ENCODE measurements at regions not wholly inside any gene's neighbourhood (a gene's known extent, or its start where the extent isn't known, plus 50 kb on each side); places are given as distances from the start of the nearest gene placed in this dataset.

DNA sequence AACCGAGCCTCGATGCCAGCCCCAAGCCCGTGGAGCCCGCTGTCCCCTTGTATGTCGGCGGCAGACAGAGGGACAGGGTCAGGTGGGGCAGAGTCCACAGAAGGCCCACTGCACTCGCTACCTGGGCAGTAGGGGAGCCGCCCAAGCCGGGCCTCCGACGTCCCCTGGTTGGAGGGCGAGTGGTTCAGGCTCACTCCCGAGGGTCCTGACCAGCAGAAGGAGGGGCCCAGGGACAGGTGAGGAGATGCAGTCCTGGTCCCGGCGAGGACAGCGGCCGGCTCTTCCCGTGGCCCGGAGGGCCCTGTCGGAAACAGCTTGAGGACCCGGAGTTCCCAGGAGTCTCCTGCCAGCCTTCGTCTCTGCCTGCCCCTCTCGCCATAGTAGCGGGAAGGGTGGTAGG lies 216.7 kb upstream of the SFSWAP start:
- peaks cover under 1% of the 10 kb centered on the region for H3K4me1 Mint-ChIP-seq (ENCODE audit: insufficient read depth, unreplicated experiment)
- peaks cover 31% of the 10 kb centered on the region for H3K27me3 Mint-ChIP-seq (ENCODE audit: insufficient read depth, unreplicated experiment)
- DNase-seq (ENCODE audit: unreplicated experiment) = no peak
- TF ChIP-seq, protein P1, sequence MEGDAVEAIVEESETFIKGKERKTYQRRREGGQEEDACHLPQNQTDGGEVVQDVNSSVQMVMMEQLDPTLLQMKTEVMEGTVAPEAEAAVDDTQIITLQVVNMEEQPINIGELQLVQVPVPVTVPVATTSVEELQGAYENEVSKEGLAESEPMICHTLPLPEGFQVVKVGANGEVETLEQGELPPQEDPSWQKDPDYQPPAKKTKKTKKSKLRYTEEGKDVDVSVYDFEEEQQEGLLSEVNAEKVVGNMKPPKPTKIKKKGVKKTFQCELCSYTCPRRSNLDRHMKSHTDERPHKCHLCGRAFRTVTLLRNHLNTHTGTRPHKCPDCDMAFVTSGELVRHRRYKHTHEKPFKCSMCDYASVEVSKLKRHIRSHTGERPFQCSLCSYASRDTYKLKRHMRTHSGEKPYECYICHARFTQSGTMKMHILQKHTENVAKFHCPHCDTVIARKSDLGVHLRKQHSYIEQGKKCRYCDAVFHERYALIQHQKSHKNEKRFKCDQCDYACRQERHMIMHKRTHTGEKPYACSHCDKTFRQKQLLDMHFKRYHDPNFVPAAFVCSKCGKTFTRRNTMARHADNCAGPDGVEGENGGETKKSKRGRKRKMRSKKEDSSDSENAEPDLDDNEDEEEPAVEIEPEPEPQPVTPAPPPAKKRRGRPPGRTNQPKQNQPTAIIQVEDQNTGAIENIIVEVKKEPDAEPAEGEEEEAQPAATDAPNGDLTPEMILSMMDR (IDR thresholded peaks at IDR 0.05; ENCODE audit: unreplicated experiment) = no peak
- intact Hi-C loops (cut with micrococcal nuclease) = no loop called here
- BruUV-seq (replicated peaks) = no TSS peak
- no peaks in the 10 kb centered on the region for H3K36me3 Mint-ChIP-seq (ENCODE audit: insufficient read depth, unreplicated experiment)
- ChIA-PET CTCF (interaction anchor here (0.8 kb wide), 1 partner anchor 395 kb away, joined by 3 read pairs; no protein-coding TSS in a partner anchor), POLR2A (no interaction called here)
- H3K9me3 Mint-ChIP-seq (ENCODE audit: unreplicated experiment) = no peaks in the 10 kb centered on the region
- H3K4me3 Mint-ChIP-seq (ENCODE audit: unreplicated experiment) = no peak overlapping the region
- no peak overlapping the region for H3K27ac Mint-ChIP-seq (ENCODE audit: low read depth, unreplicated experiment)

GRCh38 chr12:131494741-131495524 lies 216.0 kb upstream of the SFSWAP start:
- ChIA-PET POLR2A (no interaction called here), CTCF (no interaction called here)
- intact Hi-C loops (cut with micrococcal nuclease) = no loop called here
- H3K4me1 Mint-ChIP-seq (ENCODE audit: insufficient read depth, unreplicated experiment) = peaks cover 6% of the 10 kb centered on the region
- H3K27me3 Mint-ChIP-seq (ENCODE audit: insufficient read depth, unreplicated experiment) = peaks cover 31% of the 10 kb centered on the region
- DNase-seq (ENCODE audit: unreplicated experiment) = no peak
- no peak overlapping the region for H3K27ac Mint-ChIP-seq (ENCODE audit: low read depth, unreplicated experiment)
- no peaks in the 10 kb centered on the region for H3K36me3 Mint-ChIP-seq (ENCODE audit: insufficient read depth, unreplicated experiment)
- no peak overlapping the region for H3K4me3 Mint-ChIP-seq (ENCODE audit: unreplicated experiment)
- BruUV-seq (replicated peaks) = no TSS peak
- H3K9me3 Mint-ChIP-seq (ENCODE audit: unreplicated experiment) = no peaks in the 10 kb centered on the region
- TF ChIP-seq, protein P1 (IDR thresholded peaks at IDR 0.05; ENCODE audit: unreplicated experiment) = no peak

GRCh38 chr12:131497966-131498365 lies 212.9 kb upstream of the SFSWAP start:
- DNase-seq (ENCODE audit: unreplicated experiment) = no peak
- ChIA-PET CTCF (interaction anchor here (1.1 kb wide), 1 partner anchor 12 kb away, joined by 4 read pairs; no protein-coding TSS in a partner anchor), POLR2A (interaction anchor here (0.8 to 1.4 kb wide), 2 partner anchors 8 to 19 kb away, joined by 3 to 4 read pairs; no protein-coding TSS in a partner anchor)
- TF ChIP-seq, protein P1 (IDR thresholded peaks at IDR 0.05; ENCODE audit: unreplicated experiment) = no peak
- H3K27ac Mint-ChIP-seq (ENCODE audit: low read depth, unreplicated experiment) = no peak overlapping the region
- peaks cover 31% of the 10 kb centered on the region for H3K27me3 Mint-ChIP-seq (ENCODE audit: insufficient read depth, unreplicated experiment)
- intact Hi-C loops (cut with micrococcal nuclease) = no loop called here
- BruUV-seq (replicated peaks) = no TSS peak
- H3K9me3 Mint-ChIP-seq (ENCODE audit: unreplicated experiment) = no peaks in the 10 kb centered on the region
- H3K36me3 Mint-ChIP-seq (ENCODE audit: insufficient read depth, unreplicated experiment) = no peaks in the 10 kb centered on the region
- peaks cover 6% of the 10 kb centered on the region for H3K4me1 Mint-ChIP-seq (ENCODE audit: insufficient read depth, unreplicated experiment)
- no peak overlapping the region for H3K4me3 Mint-ChIP-seq (ENCODE audit: unreplicated experiment)

GRCh38 chr12:131499160-131499863 lies 211.6 kb upstream of the SFSWAP start:
- no peak overlapping the region for H3K27ac Mint-ChIP-seq (ENCODE audit: low read depth, unreplicated experiment)
- CTCF ChIA-PET = interaction anchor here (0.6 to 1.7 kb wide), 4 partner anchors 109 to 915 kb away, joined by 3 to 8 read pairs (median 4); no protein-coding TSS in a partner anchor
- intact Hi-C loops (cut with micrococcal nuclease) = no loop called here

More at GRCh38 chr12:131499160-131499863, 211.6 kb upstream of the SFSWAP start:
- peaks cover 6% of the 10 kb centered on the region for H3K4me1 Mint-ChIP-seq (ENCODE audit: insufficient read depth, unreplicated experiment)
- H3K36me3 Mint-ChIP-seq (ENCODE audit: insufficient read depth, unreplicated experiment) = no peaks in the 10 kb centered on the region
- no peaks in the 10 kb centered on the region for H3K9me3 Mint-ChIP-seq (ENCODE audit: unreplicated experiment)
- H3K4me3 Mint-ChIP-seq (ENCODE audit: unreplicated experiment) = no peak overlapping the region
- TF ChIP-seq, protein P1 (IDR thresholded peaks at IDR 0.05; ENCODE audit: unreplicated experiment) = no peak
- peak; percentile 55 for DNase-seq (ENCODE audit: unreplicated experiment)
- POLR2A ChIA-PET = interaction anchor here (0.6 to 1.5 kb wide), 5 partner anchors 11 to 375 kb away, joined by 3 to 9 read pairs (median 3); no protein-coding TSS in a partner anchor
- H3K27me3 Mint-ChIP-seq (ENCODE audit: insufficient read depth, unreplicated experiment) = peaks cover 31% of the 10 kb centered on the region
- no TSS peak for BruUV-seq (replicated peaks)

Data from MCF 10A (cell line).